Astrocyte (in vitro differentiated cells and primary cell): ENCODE measurements at regions not wholly inside any gene's neighbourhood (a gene's known extent, or its start where the extent isn't known, plus 50 kb on each side); places are given as distances from the start of the nearest gene placed in this dataset.

ENCODE experiments used
- DNase-seq: peaks from one replicate; pipeline ENCODE4 v3.0.0-alpha.2; 2010; ENCODE audit warnings: low read depth
- FAIRE-seq: peaks from 2 replicates; lab custom pipeline; 2011; peaks lifted over from hg19 to GRCh38; lab: Jason Lieb, UNC
- H2AFZ ChIP-seq: 2 replicates; pipeline ENCODE4 v1.6.0; 2012; ENCODE audit warnings: low read depth, low read length, inconsistent platforms
- H3K27ac ChIP-seq: 2 replicates; pipeline ENCODE4 v1.5.1; 2011; ENCODE audit warnings: low read depth, low read length, inconsistent platforms
- H3K27me3 ChIP-seq: 2 replicates; pipeline ENCODE4 v1.6.0; 2011; ENCODE audit warnings: low read length, inconsistent platforms; ENCODE audit not compliant: insufficient read depth
- H3K36me3 ChIP-seq: 2 replicates; pipeline ENCODE4 v1.5.1; 2011; ENCODE audit warnings: low read length, inconsistent platforms; ENCODE audit not compliant: insufficient read depth
- H3K4me1 ChIP-seq: 2 replicates; pipeline ENCODE4 v1.5.1; 2011; ENCODE audit warnings: low read length, inconsistent platforms; ENCODE audit not compliant: insufficient read depth
- H3K4me2 ChIP-seq: 2 replicates; pipeline ENCODE4 v1.6.0; 2012; ENCODE audit warnings: low read length, inconsistent platforms
- H3K4me3 ChIP-seq: 2 replicates; pipeline ENCODE4 v1.5.1; 2011; ENCODE audit warnings: low read depth, mild to moderate bottlenecking, low read length, inconsistent platforms; ENCODE audit not compliant: insufficient read depth
- H3K79me2 ChIP-seq: 2 replicates; pipeline ENCODE4 v1.6.0; 2012; ENCODE audit warnings: mild to moderate bottlenecking, low read length, inconsistent platforms; ENCODE audit not compliant: insufficient read depth
- H3K9ac ChIP-seq: 2 replicates; pipeline ENCODE4 v1.6.0; 2012; ENCODE audit warnings: mild to moderate bottlenecking, low read length, inconsistent platforms
- H3K9me3 ChIP-seq: 2 replicates; pipeline ENCODE4 v1.5.1; 2012; ENCODE audit warnings: low read depth, mild to moderate bottlenecking, low read length, inconsistent platforms; ENCODE audit not compliant: insufficient read depth
- H4K20me1 ChIP-seq: 2 replicates; pipeline ENCODE4 v1.6.0; 2012; ENCODE audit warnings: low read length, inconsistent platforms; ENCODE audit not compliant: insufficient read depth
- H3K27ac Mint-ChIP-seq: one replicate; pipeline ENCODE4 v1.8.0; 2021; ENCODE audit warnings: mild to moderate bottlenecking, mixed read lengths; ENCODE audit not compliant: unreplicated experiment
- H3K27me3 Mint-ChIP-seq: one replicate; pipeline ENCODE4 v1.8.0; 2021; ENCODE audit warnings: low read depth, mixed read lengths; ENCODE audit not compliant: unreplicated experiment
- H3K36me3 Mint-ChIP-seq: one replicate; pipeline ENCODE4 v1.8.0; 2021; ENCODE audit warnings: low read depth, mixed read lengths; ENCODE audit not compliant: unreplicated experiment
- H3K4me1 Mint-ChIP-seq: one replicate; pipeline ENCODE4 v1.8.0; 2021; ENCODE audit warnings: low read depth, mixed read lengths; ENCODE audit not compliant: unreplicated experiment
- H3K4me3 Mint-ChIP-seq: one replicate; pipeline ENCODE4 v1.8.0; 2021; ENCODE audit warnings: mild to moderate bottlenecking, moderate library complexity, mixed read lengths; ENCODE audit not compliant: unreplicated experiment
- H3K9me3 Mint-ChIP-seq: one replicate; pipeline ENCODE4 v1.8.0; 2021; ENCODE audit warnings: mild to moderate bottlenecking, mixed read lengths; ENCODE audit not compliant: unreplicated experiment
- EZH2 ChIP-seq: IDR thresholded peaks from 2 replicates; pipeline ENCODE4 v1.6.1; 2012; ENCODE audit warnings: mild to moderate bottlenecking, low read length, inconsistent platforms; ENCODE audit not compliant: insufficient read depth
- TF ChIP-seq, protein P1 (sequence below): IDR thresholded peaks from 2 replicates; pipeline ENCODE4 v1.5.1; 2011; ENCODE audit warnings: low read depth, mild to moderate bottlenecking, inconsistent platforms, low read length, moderate library complexity; ENCODE audit not compliant: insufficient read depth

DNA sequence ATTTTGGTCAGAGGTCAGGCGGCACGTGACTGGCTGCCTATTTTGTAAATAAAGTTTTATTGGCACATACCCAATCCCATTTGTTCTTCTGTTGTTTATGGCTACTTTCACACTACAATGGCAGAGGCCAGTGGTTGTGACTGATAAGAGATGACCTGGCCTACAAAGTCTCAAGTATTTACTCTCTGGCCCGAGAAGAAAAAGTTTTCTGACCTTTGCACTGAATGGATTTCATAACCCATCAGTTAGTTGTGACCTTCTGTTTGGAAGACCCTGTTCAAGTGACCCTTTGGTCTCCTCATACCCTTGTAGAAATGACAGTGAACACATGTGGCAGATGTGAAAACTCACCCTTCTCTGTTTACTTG, 121.4 kb upstream of the MGAT5 start:
- no peak overlapping the region for H3K27ac Mint-ChIP-seq
- DNase-seq: no peak
- Histone ChIP-seq H3K4me3 (no peak overlapping the region), H3K9ac (no peak overlapping the region), H3K79me2 (peaks cover 17% of the 10 kb centered on the region), H2AFZ (no peak overlapping the region), H3K4me1 (peaks cover 8% of the 10 kb centered on the region), H3K27me3 (no peaks in the 10 kb centered on the region), H4K20me1 (peaks cover 16% of the 10 kb centered on the region), H3K4me2 (no peak overlapping the region), H3K27ac (no peak overlapping the region), H3K36me3 (no peaks in the 10 kb centered on the region), H3K9me3 (no peaks in the 10 kb centered on the region)
- peaks cover 10% of the 10 kb centered on the region for H3K36me3 Mint-ChIP-seq
- H3K27me3 Mint-ChIP-seq: no peaks in the 10 kb centered on the region
- H3K4me1 Mint-ChIP-seq: peaks cover 17% of the 10 kb centered on the region
- TF ChIP-seq EZH2: no peak
- TF ChIP-seq, protein P1, sequence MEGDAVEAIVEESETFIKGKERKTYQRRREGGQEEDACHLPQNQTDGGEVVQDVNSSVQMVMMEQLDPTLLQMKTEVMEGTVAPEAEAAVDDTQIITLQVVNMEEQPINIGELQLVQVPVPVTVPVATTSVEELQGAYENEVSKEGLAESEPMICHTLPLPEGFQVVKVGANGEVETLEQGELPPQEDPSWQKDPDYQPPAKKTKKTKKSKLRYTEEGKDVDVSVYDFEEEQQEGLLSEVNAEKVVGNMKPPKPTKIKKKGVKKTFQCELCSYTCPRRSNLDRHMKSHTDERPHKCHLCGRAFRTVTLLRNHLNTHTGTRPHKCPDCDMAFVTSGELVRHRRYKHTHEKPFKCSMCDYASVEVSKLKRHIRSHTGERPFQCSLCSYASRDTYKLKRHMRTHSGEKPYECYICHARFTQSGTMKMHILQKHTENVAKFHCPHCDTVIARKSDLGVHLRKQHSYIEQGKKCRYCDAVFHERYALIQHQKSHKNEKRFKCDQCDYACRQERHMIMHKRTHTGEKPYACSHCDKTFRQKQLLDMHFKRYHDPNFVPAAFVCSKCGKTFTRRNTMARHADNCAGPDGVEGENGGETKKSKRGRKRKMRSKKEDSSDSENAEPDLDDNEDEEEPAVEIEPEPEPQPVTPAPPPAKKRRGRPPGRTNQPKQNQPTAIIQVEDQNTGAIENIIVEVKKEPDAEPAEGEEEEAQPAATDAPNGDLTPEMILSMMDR: no peak
- no peak for FAIRE-seq
- no peak overlapping the region for H3K4me3 Mint-ChIP-seq
- no peaks in the 10 kb centered on the region for H3K9me3 Mint-ChIP-seq

DNA sequence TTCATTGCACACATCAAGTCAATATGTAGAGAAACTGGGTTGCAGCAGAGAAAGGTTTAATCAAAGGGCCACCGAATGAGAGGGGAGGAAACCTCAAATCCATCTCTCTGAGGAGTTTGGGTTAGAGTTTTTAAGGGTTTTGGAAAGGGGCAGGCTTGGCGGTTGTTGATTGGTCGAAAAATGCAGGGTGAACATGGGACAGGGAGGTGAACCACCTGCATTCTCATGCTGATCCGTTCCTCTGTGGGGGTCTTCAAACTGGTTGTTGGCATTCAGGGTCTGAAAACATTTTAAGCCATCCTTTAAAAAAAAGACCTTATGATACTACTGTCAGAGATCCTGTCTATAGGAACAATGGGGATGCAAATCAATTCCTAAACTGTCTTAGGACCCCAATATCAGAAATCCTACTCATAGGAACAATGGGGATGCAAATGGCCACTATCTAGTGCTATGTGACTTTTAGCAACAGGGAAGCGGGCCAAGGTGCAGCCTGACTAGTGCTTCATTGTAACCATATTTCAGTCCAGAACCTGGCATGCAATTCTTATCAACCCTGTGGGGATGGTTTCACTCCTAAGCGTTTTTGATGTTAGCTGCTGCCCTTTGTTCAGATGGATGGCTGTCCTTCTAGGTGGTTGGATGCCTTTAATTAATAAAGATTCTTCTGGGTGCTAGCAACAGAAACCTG, 120.1 kb upstream of the MGAT5 start:
- Mint-ChIP-seq H3K36me3 (peaks cover 10% of the 10 kb centered on the region), H3K9me3 (no peaks in the 10 kb centered on the region), H3K4me1 (peaks cover 24% of the 10 kb centered on the region), H3K27me3 (no peaks in the 10 kb centered on the region), H3K4me3 (no peak overlapping the region), H3K27ac (no peak overlapping the region)
- no peaks in the 10 kb centered on the region for H3K27me3 ChIP-seq
- FAIRE-seq: no peak
- no peaks in the 10 kb centered on the region for H3K9me3 ChIP-seq
- DNase-seq: no peak
- H3K4me2 ChIP-seq: no peak overlapping the region
- H3K27ac ChIP-seq: no peak overlapping the region
- H4K20me1 ChIP-seq: peaks cover 15% of the 10 kb centered on the region
- H3K36me3 ChIP-seq: no peaks in the 10 kb centered on the region
- TF ChIP-seq, protein P1: no peak
- TF ChIP-seq EZH2: no peak
- no peak overlapping the region for H3K9ac ChIP-seq
- peaks cover 22% of the 10 kb centered on the region for H3K79me2 ChIP-seq
- H3K4me1 ChIP-seq: peaks cover 20% of the 10 kb centered on the region
- H3K4me3 ChIP-seq: no peak overlapping the region
- no peak overlapping the region for H2AFZ ChIP-seq

DNA sequence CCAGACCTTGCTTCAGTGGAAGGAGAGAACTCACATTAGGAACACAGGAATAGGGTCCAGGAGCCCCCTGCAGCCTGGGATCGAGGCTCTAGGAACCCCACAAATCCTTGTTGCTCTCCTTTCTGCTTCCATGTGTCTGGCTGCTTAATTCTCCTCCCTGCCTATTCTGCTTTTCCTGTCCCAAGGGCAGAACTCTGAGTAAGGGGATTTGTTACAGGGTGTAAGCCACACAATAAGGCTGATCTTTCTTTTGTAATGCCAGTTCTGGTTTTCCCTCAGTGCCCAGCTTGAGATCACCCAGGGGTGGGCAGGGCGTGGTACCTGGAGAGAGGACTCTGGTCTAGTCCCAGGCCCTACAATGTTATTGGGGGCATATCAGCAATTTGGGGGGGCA, 119.6 kb upstream of the MGAT5 start:
- peaks cover 10% of the 10 kb centered on the region for H3K36me3 Mint-ChIP-seq
- DNase-seq (no peak), FAIRE-seq (no peak)
- Histone ChIP-seq H3K36me3 (no peaks in the 10 kb centered on the region), H4K20me1 (peaks cover 9% of the 10 kb centered on the region), H3K27me3 (no peaks in the 10 kb centered on the region), H3K79me2 (peaks cover 18% of the 10 kb centered on the region), H2AFZ (no peak overlapping the region), H3K4me1 (peaks cover 20% of the 10 kb centered on the region), H3K9ac (no peak overlapping the region), H3K4me3 (no peak overlapping the region), H3K9me3 (no peaks in the 10 kb centered on the region), H3K27ac (no peak overlapping the region), H3K4me2 (no peak overlapping the region)
- no peak overlapping the region for H3K4me3 Mint-ChIP-seq
- H3K27ac Mint-ChIP-seq: no peak overlapping the region
- H3K4me1 Mint-ChIP-seq: peaks cover 26% of the 10 kb centered on the region
- no peaks in the 10 kb centered on the region for H3K9me3 Mint-ChIP-seq
- H3K27me3 Mint-ChIP-seq: no peaks in the 10 kb centered on the region
- TF ChIP-seq EZH2: no peak
- TF ChIP-seq, protein P1: no peak
